ENCODE measurements at regions not wholly inside any gene's neighbourhood (a gene's known extent, or its start where the extent isn't known, plus 50 kb on each side); places are given as distances from the start of the nearest gene placed in this dataset.

- H3K4me3 ChIP-seq (ENCODE audit: low read depth in 1 of 2, low read length in 1 of 2) = no peak overlapping the region
- no peaks in the 10 kb centered on the region for H3K4me1 ChIP-seq (ENCODE audit: control insufficient read depth in 1 of 2, insufficient read depth in 1 of 2, low read depth in 1 of 2, low read length in 1 of 2)
- no peak overlapping the region for H3K27ac ChIP-seq
- no peaks in the 10 kb centered on the region for H3K27me3 ChIP-seq
- no peak for TF ChIP-seq CTCF (IDR thresholded peaks at IDR 0.05)
- H3K9me3 ChIP-seq = no peaks in the 10 kb centered on the region
- H3K36me3 ChIP-seq = no peaks in the 10 kb centered on the region
These were observed 195.8 kb upstream of the ZFP42 start for GRCh38 chr4:187799735-187800134.

GRCh38 chr4:187811591-187811990, 184.0 kb upstream of the ZFP42 start:
- H3K36me3 ChIP-seq = no peaks in the 10 kb centered on the region
- H3K4me3 ChIP-seq (ENCODE audit: low read depth in 1 of 2, low read length in 1 of 2) = no peak overlapping the region
- no peak overlapping the region for H3K27ac ChIP-seq
- TF ChIP-seq CTCF (IDR thresholded peaks at IDR 0.05) = no peak
- H3K9me3 ChIP-seq = no peaks in the 10 kb centered on the region
- H3K27me3 ChIP-seq = no peaks in the 10 kb centered on the region
- no peaks in the 10 kb centered on the region for H3K4me1 ChIP-seq (ENCODE audit: control insufficient read depth in 1 of 2, insufficient read depth in 1 of 2, low read depth in 1 of 2, low read length in 1 of 2)

GRCh38 chr4:187814737-187815465, 180.7 kb upstream of the ZFP42 start:
- TF ChIP-seq CTCF (IDR thresholded peaks at IDR 0.05) = no peak
- Histone ChIP-seq H3K27ac (no peak overlapping the region), H3K4me3 (ENCODE audit: low read depth in 1 of 2, low read length in 1 of 2) (no peak overlapping the region)

GRCh38 chr4:187826725-187827124, 168.8 kb upstream of the ZFP42 start:
- no peaks in the 10 kb centered on the region for H3K9me3 ChIP-seq
- H3K4me1 ChIP-seq (ENCODE audit: control insufficient read depth in 1 of 2, insufficient read depth in 1 of 2, low read depth in 1 of 2, low read length in 1 of 2) = no peaks in the 10 kb centered on the region
- H3K27me3 ChIP-seq = no peaks in the 10 kb centered on the region
- H3K27ac ChIP-seq = no peak overlapping the region
- no peak overlapping the region for H3K4me3 ChIP-seq (ENCODE audit: low read depth in 1 of 2, low read length in 1 of 2)
- no peaks in the 10 kb centered on the region for H3K36me3 ChIP-seq
- no peak for TF ChIP-seq CTCF (IDR thresholded peaks at IDR 0.05)

More at GRCh38 chr4:187814737-187815465, 180.7 kb upstream of the ZFP42 start:
- no peaks in the 10 kb centered on the region for H3K4me1 ChIP-seq (ENCODE audit: control insufficient read depth in 1 of 2, insufficient read depth in 1 of 2, low read depth in 1 of 2, low read length in 1 of 2)
- no peaks in the 10 kb centered on the region for H3K36me3 ChIP-seq
- no peaks in the 10 kb centered on the region for H3K9me3 ChIP-seq
- H3K27me3 ChIP-seq = no peaks in the 10 kb centered on the region

- no peak overlapping the region for H3K4me3 ChIP-seq (ENCODE audit: low read depth in 1 of 2, low read length in 1 of 2)
These were observed 167.9 kb upstream of the ZFP42 start for GRCh38 chr4:187827631-187828030.

More at GRCh38 chr4:187827631-187828030, 167.9 kb upstream of the ZFP42 start:
- no peaks in the 10 kb centered on the region for H3K9me3 ChIP-seq
- H3K4me1 ChIP-seq (ENCODE audit: control insufficient read depth in 1 of 2, insufficient read depth in 1 of 2, low read depth in 1 of 2, low read length in 1 of 2) = no peaks in the 10 kb centered on the region
- no peaks in the 10 kb centered on the region for H3K27me3 ChIP-seq
- TF ChIP-seq CTCF (IDR thresholded peaks at IDR 0.05) = no peak
- H3K36me3 ChIP-seq = no peaks in the 10 kb centered on the region
- H3K27ac ChIP-seq = no peak overlapping the region

All from neutrophil (primary cell).